Parathyroid adenoma (tissue), 2 donors: ENCODE measurements at regions not wholly inside any gene's neighbourhood (a gene's known extent, or its start where the extent isn't known, plus 50 kb on each side); places are given as distances from the start of the nearest gene placed in this dataset.

Source experiments
- H2AFZ ChIP-seq: fragments of 300-600 bp; sonication (generic); one replicate; pipeline ENCODE4 v1.7.0; 2017; ENCODE audit warnings: antibody characterized with exemption, mild to moderate bottlenecking
- H3K27ac ChIP-seq: fragments of 300-600 bp; sonication (generic); one replicate; pipeline ENCODE4 v1.7.0; 2017
- H3K27me3 ChIP-seq: fragments of 300-600 bp; sonication (generic); one replicate; pipeline ENCODE4 v1.7.0; 2017; ENCODE audit warnings: low read length; ENCODE audit not compliant: control insufficient read depth, insufficient read depth
- H3K36me3 ChIP-seq: fragments of 300-600 bp; sonication (generic); one replicate; pipeline ENCODE4 v1.7.0; 2017; ENCODE audit warnings: low read length; ENCODE audit not compliant: control insufficient read depth, insufficient read depth
- H3K4me1 ChIP-seq: fragments of 300-600 bp; sonication (generic); one replicate; pipeline ENCODE4 v1.7.0; 2017; ENCODE audit warnings: control low read depth
- H3K4me2 ChIP-seq: fragments of 300-600 bp; sonication (generic); one replicate; pipeline ENCODE4 v1.7.0; 2017; ENCODE audit warnings: low read length
- H3K4me3 ChIP-seq: fragments of 300-600 bp; sonication (generic); one replicate; pipeline ENCODE4 v1.7.0; 2017; ENCODE audit warnings: low read depth, low read length
- H3K79me2 ChIP-seq: fragments of 300-600 bp; sonication (generic); one replicate; pipeline ENCODE4 v1.7.0; 2017; ENCODE audit warnings: control low read depth
- H3K9ac ChIP-seq: fragments of 300-600 bp; sonication (generic); one replicate; pipeline ENCODE4 v1.7.0; 2017; ENCODE audit warnings: mild to moderate bottlenecking
- H3K9me3 ChIP-seq: fragments of 300-600 bp; sonication (generic); one replicate; pipeline ENCODE4 v1.7.0; 2017; ENCODE audit warnings: low read length; ENCODE audit not compliant: control insufficient read depth
- TF ChIP-seq, protein P1 (sequence below): fragments of 300-600 bp; sonication (generic); IDR thresholded peaks from one replicate; pipeline ENCODE4 v1.7.0; 2017; ENCODE audit warnings: antibody characterized with exemption, mild to moderate bottlenecking
- donor health status: primary hyperparathyroidism.

GRCh38 chr7:96591900-96592676 lies 117.6 kb downstream of the SEM1 start:
- TF ChIP-seq, protein P1, sequence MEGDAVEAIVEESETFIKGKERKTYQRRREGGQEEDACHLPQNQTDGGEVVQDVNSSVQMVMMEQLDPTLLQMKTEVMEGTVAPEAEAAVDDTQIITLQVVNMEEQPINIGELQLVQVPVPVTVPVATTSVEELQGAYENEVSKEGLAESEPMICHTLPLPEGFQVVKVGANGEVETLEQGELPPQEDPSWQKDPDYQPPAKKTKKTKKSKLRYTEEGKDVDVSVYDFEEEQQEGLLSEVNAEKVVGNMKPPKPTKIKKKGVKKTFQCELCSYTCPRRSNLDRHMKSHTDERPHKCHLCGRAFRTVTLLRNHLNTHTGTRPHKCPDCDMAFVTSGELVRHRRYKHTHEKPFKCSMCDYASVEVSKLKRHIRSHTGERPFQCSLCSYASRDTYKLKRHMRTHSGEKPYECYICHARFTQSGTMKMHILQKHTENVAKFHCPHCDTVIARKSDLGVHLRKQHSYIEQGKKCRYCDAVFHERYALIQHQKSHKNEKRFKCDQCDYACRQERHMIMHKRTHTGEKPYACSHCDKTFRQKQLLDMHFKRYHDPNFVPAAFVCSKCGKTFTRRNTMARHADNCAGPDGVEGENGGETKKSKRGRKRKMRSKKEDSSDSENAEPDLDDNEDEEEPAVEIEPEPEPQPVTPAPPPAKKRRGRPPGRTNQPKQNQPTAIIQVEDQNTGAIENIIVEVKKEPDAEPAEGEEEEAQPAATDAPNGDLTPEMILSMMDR, result no peak
- Histone ChIP-seq H3K4me1 (no peaks in the 10 kb centered on the region), H3K4me2 (no peak overlapping the region), H3K9ac (no peak overlapping the region), H3K79me2 (no peaks in the 10 kb centered on the region), H2AFZ (no peak overlapping the region), H3K27me3 (no peaks in the 10 kb centered on the region), H3K27ac (no peak overlapping the region), H3K9me3 (no peaks in the 10 kb centered on the region), H3K4me3 (no peak overlapping the region), H3K36me3 (no peaks in the 10 kb centered on the region)

DNA sequence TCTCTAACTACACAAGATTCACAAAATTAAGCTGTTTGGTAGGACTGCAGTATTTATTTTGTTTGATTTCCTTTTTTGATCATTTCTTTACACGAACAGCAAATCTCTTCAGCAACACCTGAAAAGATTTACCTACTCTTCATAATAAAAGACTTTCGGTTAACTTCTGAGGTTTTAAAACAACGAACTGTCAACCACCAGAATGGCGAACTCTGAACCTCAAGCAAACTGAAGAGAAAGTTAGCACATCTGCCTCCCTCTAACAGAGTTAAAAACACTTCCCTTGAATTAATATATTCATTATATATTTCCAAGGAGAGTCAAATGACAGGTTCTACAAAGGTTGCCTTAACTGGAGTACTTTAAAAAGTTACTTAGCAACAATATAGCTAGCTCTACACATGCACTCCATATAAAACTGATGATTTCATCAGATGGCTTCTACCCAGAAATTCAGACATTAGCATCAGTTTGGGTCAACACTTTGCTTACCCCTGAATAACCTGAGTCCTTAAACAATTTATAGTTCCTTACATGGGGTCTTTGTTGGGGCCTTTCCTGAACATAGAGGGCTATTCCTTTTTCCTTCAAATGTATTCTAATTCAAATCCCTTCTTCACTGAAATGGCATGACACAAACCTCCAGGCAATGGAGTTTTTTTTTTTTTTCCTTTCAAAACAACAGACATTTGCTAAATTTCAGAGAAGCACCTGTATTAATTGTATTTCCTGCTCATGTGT lies 118.3 kb downstream of the SEM1 start:
- no peak overlapping the region for H2AFZ ChIP-seq
- H3K9ac ChIP-seq, result no peak overlapping the region
- H3K27ac ChIP-seq, result no peak overlapping the region
- no peak overlapping the region for H3K4me2 ChIP-seq
- no peaks in the 10 kb centered on the region for H3K36me3 ChIP-seq
- no peaks in the 10 kb centered on the region for H3K9me3 ChIP-seq
- H3K4me3 ChIP-seq, result no peak overlapping the region
- no peaks in the 10 kb centered on the region for H3K27me3 ChIP-seq
- no peaks in the 10 kb centered on the region for H3K4me1 ChIP-seq
- no peaks in the 10 kb centered on the region for H3K79me2 ChIP-seq
- TF ChIP-seq, protein P1, result no peak

- Histone ChIP-seq H3K9ac (no peak overlapping the region), H3K9me3 (no peaks in the 10 kb centered on the region), H3K4me3 (no peak overlapping the region), H2AFZ (no peak overlapping the region), H3K79me2 (no peaks in the 10 kb centered on the region), H3K27me3 (no peaks in the 10 kb centered on the region), H3K36me3 (no peaks in the 10 kb centered on the region), H3K27ac (no peak overlapping the region), H3K4me1 (no peaks in the 10 kb centered on the region), H3K4me2 (no peak overlapping the region)
- TF ChIP-seq, protein P1, result no peak
Observed at GRCh38 chr7:96589038-96589437, 120.6 kb downstream of the SEM1 start.

GRCh38 chr7:96579119-96579518 lies 130.5 kb downstream of the SEM1 start:
- no peaks in the 10 kb centered on the region for H3K79me2 ChIP-seq
- no peaks in the 10 kb centered on the region for H3K4me1 ChIP-seq
- H2AFZ ChIP-seq, result no peak overlapping the region
- no peak overlapping the region for H3K4me3 ChIP-seq
- no peak overlapping the region for H3K4me2 ChIP-seq
- H3K27me3 ChIP-seq, result no peaks in the 10 kb centered on the region
- no peaks in the 10 kb centered on the region for H3K36me3 ChIP-seq
- no peak overlapping the region for H3K9ac ChIP-seq
- H3K9me3 ChIP-seq, result no peaks in the 10 kb centered on the region
- TF ChIP-seq, protein P1, result no peak
- H3K27ac ChIP-seq, result no peak overlapping the region
